ENCODE measurements at regions not wholly inside any gene's neighbourhood (a gene's known extent, or its start where the extent isn't known, plus 50 kb on each side); places are given as distances from the start of the nearest gene placed in this dataset.
"Not testable (repeated sequence)": the region's sequence is repeated elsewhere in the genome, so short reads cannot be mapped to it uniquely, and the experiment has no call there.

GRCh38 chr1:98512216-98512615 lies 149.3 kb upstream of the SNX7 start:
- not testable (repeated sequence) for TF ChIP-seq CTCF, POLR2A (IDR thresholded peaks at IDR 0.05)
